T-helper 1 cell (primary cell): ENCODE measurements at regions not wholly inside any gene's neighbourhood (a gene's known extent, or its start where the extent isn't known, plus 50 kb on each side); places are given as distances from the start of the nearest gene placed in this dataset.
A peak's percentile ranks its signal among the peaks of the same experiment; 100 is the strongest.

Experiments
- DNase-seq, 5 donors: peaks; one replicate each; pipeline ENCODE4 v3.0.0-alpha.2; 2012 to 2020

GRCh38 chr2:136062066-136062837, 55.7 kb downstream of the CXCR4 start:
- no peak for DNase-seq

- DNase-seq = no peak
Measured at GRCh38 chr2:136060416-136060815, 57.5 kb downstream of the CXCR4 start.

- DNase-seq = peak in 1 of 5 donors; percentile 24
Measured at GRCh38 chr2:136059036-136059472, 58.9 kb downstream of the CXCR4 start.

- peak in 1 of 5 donors; percentile 45 for DNase-seq
Measured at GRCh38 chr2:136058262-136058661, 59.7 kb downstream of the CXCR4 start.

DNA sequence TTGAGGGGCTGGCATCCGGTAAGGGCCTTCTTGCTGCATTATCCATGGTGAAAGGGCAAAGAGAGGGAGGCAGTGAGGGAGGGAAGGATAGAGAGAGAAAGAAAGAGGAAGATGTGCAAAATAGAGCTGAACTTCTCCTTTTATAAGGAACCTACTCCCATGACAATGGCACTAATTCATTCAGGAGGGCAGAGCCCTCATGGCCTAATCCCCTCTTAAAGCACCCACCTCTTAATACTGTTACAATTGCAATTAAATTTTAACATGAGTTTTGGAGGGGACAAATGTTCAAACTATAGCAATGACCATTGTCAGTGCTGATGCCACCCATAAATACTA, 60.2 kb downstream of the CXCR4 start:
- DNase-seq = no peak

DNA sequence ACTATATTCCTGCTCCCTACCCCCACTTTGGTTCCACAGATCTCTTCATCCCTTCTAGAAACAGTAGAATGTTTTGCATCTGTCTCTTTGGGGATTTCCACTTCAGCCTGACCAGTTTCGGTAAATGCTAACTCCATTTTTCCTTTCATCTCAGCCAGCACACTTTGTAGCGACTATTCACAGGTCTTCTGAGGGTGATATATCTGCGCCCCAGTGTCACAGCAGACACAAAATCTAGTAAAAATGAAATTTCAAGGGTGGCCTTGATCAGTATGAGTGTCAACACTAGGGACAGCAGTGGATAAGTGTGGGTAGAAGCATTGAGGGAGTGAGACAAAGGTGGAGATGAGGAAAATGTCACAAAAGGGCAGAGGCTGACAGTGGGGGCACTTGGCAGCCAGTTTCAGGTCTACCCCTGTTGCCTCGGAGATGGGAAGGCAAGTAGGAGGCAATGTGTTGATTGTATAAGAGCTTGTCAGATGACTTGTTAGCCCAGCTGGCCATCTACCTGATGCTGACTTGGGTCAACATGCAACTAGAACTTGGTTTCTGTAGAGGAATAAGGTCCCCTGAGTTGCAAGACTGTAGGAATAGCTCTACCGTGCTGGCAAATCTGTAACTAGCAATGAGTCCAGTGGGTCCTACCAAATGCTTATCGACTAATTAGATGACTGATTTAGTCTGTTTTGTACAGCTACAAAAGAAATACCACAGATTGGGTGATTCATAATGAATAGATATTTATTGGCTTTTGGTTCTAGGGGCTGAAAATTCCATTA, 60.7 kb downstream of the CXCR4 start:
- DNase-seq = peak in 1 of 5 donors; percentile 86

- DNase-seq = peak in 1 of 5 donors; percentile 87
Measured at GRCh38 chr2:136055929-136056688, 61.8 kb downstream of the CXCR4 start.

- peak in 1 of 5 donors; percentile 38 for DNase-seq
Measured at GRCh38 chr2:136054856-136055255, 63.1 kb downstream of the CXCR4 start.

DNA sequence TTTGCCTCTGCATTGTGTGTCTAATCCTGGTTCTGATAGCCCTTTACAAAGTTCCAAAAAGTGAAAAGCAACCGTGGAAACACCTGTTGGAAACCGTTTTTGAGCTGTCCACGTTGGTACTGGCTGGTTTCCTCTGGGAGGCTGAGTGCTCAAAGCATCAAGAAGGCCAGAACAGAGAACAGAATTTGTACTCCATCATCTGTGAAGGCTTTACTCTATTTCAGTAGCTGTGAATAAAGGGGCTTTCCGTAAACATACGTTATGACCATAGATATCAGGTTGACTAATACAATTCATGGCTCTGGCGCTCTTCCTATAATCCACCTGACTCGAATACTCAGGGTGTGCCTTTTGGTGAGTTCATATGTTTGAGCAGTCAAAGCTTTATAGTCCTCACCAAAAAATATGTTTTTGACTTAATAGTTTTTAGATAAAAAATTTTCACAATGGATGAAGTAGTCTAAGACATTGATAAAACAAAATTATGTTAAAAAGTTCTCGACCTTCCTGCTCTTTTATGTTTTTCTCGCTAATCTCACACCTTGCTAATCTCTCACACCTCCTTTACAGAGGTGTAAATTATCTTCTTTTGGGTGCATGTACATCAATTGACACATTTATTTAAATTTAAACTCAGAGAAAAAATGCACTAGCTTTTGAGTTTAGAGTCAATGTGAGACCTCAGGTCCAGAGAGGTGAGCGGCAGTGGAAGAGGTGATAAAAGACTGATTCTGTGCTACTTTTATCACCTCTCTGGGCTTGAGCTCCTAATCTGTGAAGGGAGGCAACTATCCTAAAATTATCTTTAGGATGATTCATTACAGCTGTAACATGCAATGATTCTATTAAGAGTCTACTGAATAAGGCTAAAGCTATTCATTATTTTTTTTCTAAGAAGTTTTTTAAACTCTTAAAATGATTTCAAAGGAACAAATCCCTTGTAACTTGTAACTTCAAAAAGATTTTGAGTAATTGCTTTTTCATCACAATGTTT, 65.3 kb downstream of the CXCR4 start:
- DNase-seq = peak in 1 of 5 donors; percentile 81

DNA sequence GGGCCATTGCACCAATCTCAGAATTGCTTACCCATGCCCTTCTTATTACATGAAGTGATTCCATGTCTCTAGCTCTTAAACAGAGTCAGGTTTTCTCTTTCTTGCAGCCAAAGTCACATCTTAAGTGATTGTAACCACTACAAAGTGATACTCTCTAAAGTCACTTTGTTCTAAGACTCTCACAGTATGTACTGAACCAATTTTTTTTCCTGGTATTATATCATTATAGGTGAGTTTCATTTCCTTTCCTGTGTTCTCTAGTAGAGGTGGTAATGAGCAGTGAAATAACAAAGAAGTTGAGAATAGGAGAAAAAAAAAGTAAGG, 66.3 kb upstream of the DARS1 start:
- DNase-seq = peak in 1 of 5 donors; percentile 80

GRCh38 chr2:136051001-136051724, 65.7 kb upstream of the DARS1 start:
- DNase-seq = peak in 1 of 5 donors; percentile 85

DNA sequence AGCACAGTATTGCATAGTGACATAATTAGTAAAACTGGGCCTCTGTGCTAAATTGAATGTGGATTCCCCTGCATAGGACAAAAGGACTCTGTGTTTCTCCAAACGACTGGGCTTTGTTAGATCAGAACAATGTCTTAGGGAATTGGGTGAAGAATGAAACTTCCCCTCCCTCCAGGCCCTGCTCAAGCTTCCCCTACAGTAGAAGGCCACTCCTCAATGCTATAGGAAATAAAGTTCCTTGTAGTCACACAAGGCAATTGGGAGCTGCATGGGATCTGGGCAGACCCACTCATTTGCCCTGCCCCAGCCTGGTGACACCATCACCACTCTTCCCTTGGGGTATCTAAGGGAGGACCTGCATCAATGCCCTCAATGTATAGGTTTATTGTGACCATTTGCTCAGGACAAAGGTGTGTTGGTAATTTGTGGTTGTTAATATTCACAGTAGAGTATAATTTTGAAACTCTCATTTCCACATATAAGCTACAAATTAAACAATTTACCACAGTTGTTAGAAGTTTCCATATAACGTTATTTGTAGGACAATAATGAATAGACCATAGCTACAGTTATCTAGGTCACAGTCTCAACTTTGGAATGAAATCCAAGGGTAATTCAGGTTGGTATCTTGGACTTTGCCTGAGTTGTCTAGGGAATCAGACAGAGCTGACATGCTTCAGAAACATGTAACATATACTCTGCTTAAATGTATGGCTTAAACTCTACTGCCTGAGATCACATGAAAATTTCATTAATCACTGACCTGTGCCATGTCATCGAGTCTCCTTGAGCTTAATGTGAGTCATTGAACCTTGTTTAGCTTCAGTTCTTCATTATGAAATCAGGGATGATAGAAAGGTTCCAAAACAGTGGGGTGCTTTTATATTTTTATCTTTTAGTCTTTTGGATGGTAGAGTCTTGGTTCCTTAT, 64.8 kb upstream of the DARS1 start:
- DNase-seq = peak in 1 of 5 donors; percentile 32

DNA sequence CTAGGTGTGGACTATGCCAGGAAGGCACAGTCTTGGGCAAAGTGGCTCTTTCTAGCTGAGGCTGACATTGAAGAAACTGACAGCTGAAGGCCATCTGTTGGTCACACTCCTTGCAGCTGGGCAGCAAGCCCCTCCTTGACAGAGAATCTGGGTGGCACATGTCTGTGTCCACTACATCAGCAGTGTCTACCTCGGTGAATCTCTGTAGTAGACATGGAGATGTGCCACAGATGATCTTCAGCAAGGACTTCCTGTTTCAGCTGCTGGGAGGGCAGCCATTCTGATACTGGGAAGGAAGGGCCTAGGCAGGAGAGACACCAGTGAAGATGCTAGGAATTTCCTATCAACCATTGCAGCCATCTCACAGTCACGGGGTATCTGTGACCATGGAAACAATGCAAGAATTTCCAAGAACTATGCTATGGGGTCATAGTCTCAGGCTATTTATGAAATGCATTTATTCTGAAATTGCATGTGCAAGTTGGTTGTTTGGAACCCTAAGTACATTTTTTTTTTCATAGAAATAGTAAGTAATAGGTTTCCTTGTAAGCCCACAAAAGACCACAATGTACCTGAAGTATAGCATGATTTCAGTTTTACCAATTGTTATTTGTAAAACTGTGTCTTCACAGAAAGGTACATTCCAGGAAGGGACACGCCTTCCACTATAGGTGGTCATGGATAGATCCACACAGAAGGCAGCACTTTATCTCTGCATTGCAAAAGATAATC, 63.8 kb upstream of the DARS1 start:
- peak in 1 of 5 donors; percentile 86 for DNase-seq

GRCh38 chr2:136045835-136046570, 60.6 kb upstream of the DARS1 start:
- DNase-seq = no peak

GRCh38 chr2:136045344-136045743, 59.9 kb upstream of the DARS1 start:
- no peak for DNase-seq
